NCI-H146 treated with DMSO at 0.1 percent for 48 hours (cell line): ENCODE measurements at regions not wholly inside any gene's neighbourhood (a gene's known extent, or its start where the extent isn't known, plus 50 kb on each side); places are given as distances from the start of the nearest gene placed in this dataset.
"Not testable (repeated sequence)": the region's sequence is repeated elsewhere in the genome, so short reads cannot be mapped to it uniquely, and the experiment has no call there.

Experiments
- DNase-seq: peaks from one replicate; lab custom pipeline; 2025; ENCODE audit not compliant: unreplicated experiment; lab: John Stamatoyannopoulos, UW

GRCh38 chr10:121357401-121357800 is 240.8 kb downstream of the FGFR2 start:
- DNase-seq, result no peak

- no peak for DNase-seq
Measured at GRCh38 chr10:121362026-121362425, 236.2 kb downstream of the FGFR2 start.

- no peak for DNase-seq
Measured at GRCh38 chr10:121365566-121365965, 232.7 kb downstream of the FGFR2 start.

GRCh38 chr10:121368347-121369025 is 229.8 kb downstream of the FGFR2 start:
- no peak for DNase-seq

GRCh38 chr10:121369616-121370015 is 228.6 kb downstream of the FGFR2 start:
- no peak for DNase-seq

GRCh38 chr10:121371836-121372235 is 226.4 kb downstream of the FGFR2 start:
- no peak for DNase-seq

GRCh38 chr10:121373411-121373810 is 224.8 kb downstream of the FGFR2 start:
- no peak for DNase-seq

- DNase-seq, result no peak
Measured at GRCh38 chr10:121374121-121374520, 224.1 kb downstream of the FGFR2 start.

- no peak for DNase-seq
Measured at GRCh38 chr10:121375172-121375571, 223.1 kb downstream of the FGFR2 start.

GRCh38 chr10:121378251-121378801 is 219.9 kb downstream of the FGFR2 start:
- peak; percentile 59 for DNase-seq

GRCh38 chr10:121379013-121379412 is 219.2 kb downstream of the FGFR2 start:
- peak; percentile 86 for DNase-seq

- DNase-seq, result no peak
Measured at GRCh38 chr10:121380211-121380610, 218.0 kb downstream of the FGFR2 start.

GRCh38 chr10:121382029-121382520 is 216.2 kb downstream of the FGFR2 start:
- DNase-seq, result not testable (repeated sequence)

GRCh38 chr10:121385136-121385535 is 213.1 kb downstream of the FGFR2 start:
- no peak for DNase-seq

GRCh38 chr10:121392657-121393056 is 205.6 kb downstream of the FGFR2 start:
- DNase-seq, result no peak

GRCh38 chr10:121393522-121393921 is 204.7 kb downstream of the FGFR2 start:
- no peak for DNase-seq

- DNase-seq, result not testable (repeated sequence)
Measured at GRCh38 chr10:121400507-121400906, 197.7 kb downstream of the FGFR2 start.

GRCh38 chr10:121403527-121403926 is 194.7 kb downstream of the FGFR2 start:
- no peak for DNase-seq

- DNase-seq, result no peak
Measured at GRCh38 chr10:121404611-121405010, 193.6 kb downstream of the FGFR2 start.

GRCh38 chr10:121405096-121405495 is 193.1 kb downstream of the FGFR2 start:
- DNase-seq, result no peak

- no peak for DNase-seq
Measured at GRCh38 chr10:121405549-121405948, 192.7 kb downstream of the FGFR2 start.

- no peak for DNase-seq
Measured at GRCh38 chr10:121405953-121406352, 192.3 kb downstream of the FGFR2 start.
